HG03575 (cell line): ENCODE measurements at regions not wholly inside any gene's neighbourhood (a gene's known extent, or its start where the extent isn't known, plus 50 kb on each side); places are given as distances from the start of the nearest gene placed in this dataset.
"Not testable (repeated sequence)": the region's sequence is repeated elsewhere in the genome, so short reads cannot be mapped to it uniquely, and the experiment has no call there.

Source experiments
- ATAC-seq: cut with Tn5 transposase; IDR thresholded peaks from one replicate; pipeline ENCODE4 v1.9.1; 2021; ENCODE audit not compliant: unreplicated experiment, insufficient number of reproducible peaks, low FRiP score; ENCODE audit errors: extremely low read depth

DNA sequence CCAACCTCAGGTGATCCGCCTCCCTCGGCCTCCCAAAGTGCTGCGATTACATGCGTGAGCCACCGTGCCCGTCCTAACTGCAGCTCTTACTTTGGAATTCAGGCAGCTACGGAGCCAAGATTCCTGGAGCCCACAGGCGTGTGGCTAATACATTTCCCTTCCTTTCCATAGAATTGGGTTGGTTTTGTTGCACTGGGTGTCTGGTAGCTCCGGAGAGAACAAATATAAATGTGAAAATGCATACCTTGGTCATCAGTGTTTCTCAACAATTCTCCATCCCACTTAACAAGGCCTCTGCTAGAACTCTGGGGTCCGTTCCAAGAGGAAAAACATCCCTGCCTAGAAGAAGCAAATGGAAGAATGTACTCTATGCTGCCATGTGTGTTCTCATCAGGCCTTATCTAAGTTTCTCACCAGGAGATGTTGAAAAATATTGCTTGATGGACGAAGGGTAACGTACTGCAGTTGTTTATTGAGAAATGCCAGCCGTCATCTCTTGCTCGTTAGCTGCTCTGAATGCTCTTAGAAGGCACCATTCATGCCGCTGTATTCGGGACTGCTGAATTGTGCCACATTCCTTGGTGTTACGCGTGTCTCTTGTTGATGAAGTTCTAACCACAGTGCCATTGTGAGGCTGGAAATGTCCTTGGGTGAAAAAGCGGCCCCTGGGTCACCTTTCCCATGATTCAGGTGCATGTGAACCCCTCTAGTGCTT is 50.5 kb upstream of the CD99 start:
- no peak for ATAC-seq

DNA sequence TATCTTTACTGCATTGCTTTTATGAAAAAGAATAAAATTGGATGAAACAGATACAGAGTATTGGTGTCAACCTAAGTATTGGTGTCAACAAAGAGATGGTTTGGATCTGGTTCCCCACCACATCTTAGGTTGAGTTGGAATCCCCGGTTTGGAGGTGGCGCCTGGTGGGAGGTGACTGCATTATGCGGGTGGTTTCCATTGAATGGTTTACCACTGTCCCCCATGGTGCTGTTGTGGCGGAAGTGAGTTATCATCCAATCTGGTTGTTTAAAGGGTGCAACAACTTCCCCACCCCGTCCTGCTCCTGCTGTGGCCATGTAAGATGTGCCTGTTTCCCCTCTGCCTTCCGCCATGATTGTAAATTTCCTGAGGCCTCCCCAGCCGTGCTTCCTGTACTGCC is 52.8 kb upstream of the CD99 start:
- no peak for ATAC-seq

DNA sequence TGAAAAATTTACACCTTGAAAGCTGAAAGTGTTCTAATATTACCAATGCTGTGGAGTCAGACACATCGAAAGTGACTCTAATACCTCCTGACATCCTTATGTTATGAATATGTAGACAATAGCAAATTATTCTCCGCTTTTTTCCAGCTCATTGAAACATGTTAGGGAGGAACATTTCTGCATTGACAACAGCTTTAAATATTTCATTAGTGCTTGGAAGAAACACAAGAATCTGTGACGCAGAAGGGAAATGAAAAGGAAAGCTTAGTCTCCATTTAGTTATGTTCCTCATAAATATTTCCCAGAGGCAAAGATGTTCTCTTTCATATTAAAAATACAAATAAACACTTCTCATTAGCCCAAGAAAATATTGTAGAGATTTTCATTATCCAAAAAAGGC is 55.8 kb upstream of the CD99 start:
- no peak for ATAC-seq

DNA sequence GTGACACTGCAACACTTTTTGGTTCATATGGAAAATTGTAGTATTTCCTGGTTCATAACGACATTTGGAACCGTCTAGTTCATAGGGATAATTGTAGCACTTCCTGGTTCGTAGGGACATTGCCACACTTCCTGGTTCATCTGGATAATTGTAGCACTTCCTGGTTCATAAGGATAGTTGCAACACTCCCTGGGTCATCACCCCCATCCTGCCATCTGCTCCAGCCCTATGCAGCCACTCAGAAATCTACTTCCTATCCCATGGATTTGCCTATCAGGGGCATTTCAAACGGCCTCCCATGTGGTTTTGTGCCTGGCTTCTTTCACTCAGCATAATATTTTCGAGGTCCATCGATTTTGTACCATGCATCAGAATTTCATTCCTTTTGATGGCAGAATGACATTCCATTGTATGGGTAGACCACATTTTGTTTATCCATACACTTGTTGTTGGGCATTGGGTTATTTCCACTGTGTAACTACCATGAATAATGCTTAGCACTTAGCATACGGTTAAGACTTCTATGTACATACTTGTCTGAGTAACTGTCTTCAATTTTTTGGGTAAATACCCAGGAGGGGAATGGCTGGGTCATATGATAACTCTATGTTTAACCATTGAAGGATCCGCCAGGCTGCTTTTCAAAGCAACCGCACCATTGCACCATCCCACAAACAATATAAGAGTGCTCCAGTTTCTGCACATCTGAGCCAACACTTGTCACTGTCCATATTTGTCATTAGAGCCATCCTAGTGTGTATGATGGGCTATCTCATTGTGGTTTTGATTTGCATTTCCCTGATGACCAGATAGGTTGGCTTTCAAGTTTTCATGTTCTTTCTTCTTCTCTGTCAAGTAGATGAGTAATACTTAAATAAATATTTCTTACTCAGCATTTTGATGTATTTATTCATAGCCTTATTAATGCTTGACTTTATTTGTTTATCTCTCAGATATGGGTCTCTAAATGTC is 58.3 kb upstream of the CD99 start:
- no peak for ATAC-seq

DNA sequence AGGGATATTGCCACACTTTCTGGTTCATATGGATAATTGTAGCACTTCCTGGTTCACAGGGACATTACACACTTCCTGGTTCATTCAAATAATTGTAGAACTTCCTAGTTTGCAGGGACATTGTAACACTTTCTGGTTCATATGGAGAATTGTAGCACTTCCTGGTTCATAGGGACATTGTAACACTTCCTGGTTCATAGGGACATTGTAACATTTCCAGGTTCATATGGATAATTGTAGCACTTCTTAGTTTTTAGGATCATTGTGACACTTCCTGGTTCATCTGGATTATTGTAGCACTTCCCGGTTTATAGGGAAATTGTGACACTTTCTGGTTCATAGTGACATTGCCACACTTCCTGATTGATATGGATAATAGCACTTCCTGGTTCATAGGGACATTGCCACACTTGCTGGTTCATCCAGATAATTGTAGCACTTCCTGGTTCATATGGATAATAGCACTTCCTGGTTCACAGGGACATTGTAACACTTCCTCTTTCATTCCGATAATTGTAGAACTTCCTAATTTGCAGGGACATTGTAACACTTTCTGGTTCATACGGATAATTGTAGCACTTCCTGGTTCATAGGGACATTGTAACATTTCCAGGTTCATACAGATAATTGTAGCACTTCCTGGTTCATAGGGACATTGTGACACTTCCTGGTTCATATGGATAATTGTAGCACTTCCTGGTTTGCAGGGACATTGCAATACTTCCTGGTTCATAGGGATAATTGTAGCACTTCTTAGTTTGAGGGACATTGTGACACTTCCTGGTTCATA is 59.2 kb upstream of the CD99 start:
- no peak for ATAC-seq

DNA sequence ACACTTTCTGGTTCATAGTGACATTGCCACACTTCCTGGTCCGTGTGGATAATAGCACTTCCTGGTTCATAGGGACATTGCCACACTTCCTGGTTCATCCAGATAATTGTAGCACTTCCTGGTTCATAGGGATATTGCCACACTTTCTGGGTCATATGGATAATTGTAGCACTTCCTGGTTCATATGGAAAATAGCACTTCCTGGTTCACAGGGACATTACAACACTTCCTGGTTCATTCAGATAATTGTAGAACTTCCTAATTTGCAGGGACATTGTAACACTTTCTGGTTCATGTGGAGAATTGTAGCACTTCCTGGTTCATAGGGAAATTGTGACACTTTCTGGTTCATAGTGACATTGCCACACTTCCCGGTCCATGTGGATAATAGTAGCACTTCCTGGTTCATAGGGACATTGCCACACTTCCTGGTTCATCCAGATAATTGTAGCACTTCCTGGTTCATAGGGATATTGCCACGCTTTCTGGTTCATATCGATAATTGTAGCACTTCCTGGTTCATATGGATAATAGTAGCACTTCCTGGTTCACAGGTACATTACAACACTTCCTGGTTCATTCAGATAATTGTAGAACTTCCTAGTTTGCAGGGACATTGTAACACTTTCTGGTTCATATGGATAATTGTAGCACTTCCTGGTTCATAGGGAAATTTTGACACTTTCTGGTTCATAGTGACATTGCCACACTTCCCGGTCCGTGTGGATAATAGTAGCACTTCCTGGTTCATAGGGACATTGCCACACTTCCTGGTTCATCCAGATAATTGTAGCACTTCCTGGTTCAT is 60.0 kb upstream of the CD99 start:
- ATAC-seq, result not testable (repeated sequence)

DNA sequence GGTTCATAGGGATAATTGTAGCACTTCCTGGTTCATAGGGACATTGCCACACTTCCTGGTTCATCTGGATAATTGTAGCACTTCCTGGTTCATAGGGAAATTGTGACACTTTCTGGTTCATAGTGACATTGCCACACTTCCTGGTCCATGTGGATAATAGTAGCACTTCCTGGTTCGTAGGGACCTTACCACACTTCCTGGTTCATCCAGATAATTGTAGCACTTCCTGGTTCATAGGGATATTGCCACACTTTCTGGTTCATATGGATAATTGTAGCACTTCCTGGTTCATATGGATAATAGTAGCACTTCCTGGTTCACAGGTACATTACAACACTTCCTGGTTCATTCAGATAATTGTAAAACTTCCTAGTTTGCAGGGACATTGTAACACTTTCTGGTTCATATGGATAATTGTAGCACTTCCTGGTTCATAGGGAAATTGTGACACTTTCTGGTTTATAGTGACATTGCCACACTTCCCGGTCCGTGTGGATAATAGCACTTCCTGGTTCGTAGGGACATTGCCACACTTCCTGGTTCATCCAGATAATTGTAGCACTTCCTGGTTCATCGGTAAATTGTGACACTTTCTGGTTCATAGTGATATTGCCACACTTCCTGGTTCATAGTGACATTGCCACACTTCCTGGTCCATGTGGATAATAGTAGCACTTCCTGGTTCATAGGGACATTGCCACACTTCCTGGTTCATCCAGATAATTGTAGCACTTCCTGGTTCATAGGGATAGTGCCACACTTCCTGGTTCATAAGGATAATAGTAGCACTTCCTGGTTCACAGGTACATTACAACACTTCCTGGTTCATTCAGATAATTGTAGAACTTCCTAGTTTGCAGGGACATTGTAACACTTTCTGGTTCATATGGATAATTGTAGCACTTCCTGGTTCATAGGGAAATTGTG is 60.8 kb upstream of the CD99 start:
- not testable (repeated sequence) for ATAC-seq

DNA sequence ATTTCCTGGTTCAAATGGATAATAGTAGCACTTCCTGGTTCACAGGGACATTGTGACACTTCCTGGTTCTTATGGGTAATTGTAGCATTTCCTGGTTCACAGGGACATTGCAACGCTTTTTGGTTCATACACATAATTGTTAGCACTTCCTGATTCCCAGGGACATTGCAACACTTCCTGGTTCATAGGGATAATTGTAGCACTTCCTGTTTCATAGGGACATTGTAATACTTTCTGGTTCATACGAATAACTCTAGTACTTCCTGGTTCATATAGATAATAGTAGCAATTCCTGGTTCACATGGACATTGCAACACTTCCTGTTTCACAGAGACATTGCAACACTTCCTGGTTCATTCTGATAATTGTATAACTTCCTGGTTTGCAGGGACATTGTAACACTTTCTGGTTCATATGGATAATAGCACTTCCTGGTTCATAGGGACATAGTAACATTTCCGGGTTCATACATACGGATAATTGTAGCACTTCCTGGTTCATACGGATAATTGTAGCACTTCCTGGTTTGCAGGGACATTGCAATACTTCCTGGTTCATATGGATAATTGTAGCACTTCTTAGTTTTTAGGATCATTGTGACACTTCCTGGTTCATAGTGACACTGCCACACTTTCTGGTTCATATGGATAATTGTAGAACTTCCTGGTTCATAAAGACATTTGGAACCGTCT is 61.6 kb upstream of the CD99 start:
- ATAC-seq, result no peak

DNA sequence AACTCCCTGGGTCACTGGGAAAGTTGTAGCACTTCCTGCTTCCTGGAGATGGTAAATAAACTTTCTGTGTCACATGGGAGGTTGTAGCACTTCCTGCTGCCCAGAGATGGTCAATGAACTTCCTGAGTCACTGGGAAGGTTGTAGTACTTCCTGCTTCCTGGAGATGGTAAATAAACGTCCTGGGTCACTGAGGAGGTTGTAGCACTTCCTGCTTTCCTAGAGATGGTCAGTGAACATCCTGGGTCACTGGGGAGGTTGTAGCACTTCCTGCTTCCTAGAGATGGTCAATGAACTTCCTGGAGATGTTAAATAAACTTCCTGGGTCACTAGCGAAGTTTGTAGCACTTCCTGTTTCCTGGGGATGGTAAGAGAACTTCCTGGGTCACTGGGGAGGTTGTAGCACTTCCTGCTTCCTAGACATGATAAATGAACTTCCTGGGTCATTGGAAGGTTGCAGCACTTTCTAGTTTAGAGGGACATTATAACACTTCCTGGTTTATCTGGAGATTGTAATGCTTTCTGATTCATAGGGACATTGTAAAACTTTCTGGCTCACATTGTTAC is 62.3 kb upstream of the CD99 start:
- ATAC-seq, result no peak

DNA sequence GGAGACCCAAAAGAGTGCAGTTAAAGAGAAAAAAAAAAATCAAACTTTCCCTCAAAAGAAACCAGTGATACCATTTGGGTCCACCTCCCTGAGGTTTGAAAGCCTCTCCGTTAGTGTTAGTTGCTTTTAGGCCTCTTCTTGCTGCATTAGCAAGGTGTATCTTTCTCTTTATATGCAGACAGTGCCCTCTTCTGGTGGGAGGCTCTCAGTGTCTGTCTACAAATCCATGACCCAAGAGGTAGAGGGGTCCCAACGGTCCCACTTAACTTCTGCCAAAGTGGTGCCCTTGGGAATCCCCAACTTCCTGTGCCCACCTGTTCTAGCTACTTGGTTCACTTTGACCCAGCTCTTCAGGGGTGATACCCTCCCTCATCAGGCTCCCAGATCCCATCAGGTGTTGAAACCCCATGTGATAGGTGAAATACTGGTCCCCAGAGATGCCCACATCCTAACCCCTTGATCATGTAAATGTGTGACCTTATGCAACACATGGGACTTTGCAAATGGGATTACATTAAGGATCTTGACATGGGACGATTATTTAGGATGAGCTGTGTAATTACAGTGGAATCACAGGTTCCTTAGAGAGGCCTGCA is 63.7 kb upstream of the CD99 start:
- ATAC-seq, result peak; percentile 55

DNA sequence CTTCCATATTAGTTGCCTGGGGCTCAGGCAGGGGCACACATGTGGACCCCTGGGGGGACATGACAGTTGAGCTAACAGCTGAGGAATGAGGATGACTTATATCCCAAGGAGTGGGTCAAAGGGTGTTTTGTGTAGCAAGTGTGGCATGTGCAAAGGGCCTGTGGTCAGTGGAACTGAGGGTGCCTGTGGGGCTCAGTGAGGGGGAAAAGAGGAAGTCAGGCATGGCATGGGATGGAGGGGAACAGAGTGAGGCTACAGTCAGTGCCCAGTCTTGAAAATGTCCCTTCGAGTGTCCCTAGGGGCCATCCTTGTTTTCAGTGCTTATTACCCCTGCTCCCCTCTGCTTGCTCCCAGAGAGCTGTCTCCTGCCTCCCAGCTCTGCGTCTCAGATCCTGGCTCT is 64.3 kb upstream of the CD99 start:
- no peak for ATAC-seq

DNA sequence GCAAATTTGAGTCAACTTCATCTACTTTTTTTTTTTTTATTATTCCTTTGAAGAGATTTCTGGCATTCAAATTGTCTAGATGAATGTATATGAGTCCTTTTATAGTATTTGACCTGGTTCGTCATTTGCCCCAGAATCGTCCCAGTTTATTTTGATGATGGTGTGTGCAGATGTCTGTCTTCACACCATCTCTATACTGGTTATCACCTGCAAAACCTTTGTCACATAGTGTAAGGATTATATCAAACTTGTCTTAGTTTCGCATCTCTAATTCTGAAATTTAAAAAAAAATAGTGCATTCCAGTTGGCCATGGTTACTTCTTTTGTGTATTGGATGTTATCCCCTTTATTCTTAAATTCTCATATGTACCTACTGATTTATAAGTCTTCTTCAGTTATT is 70.5 kb upstream of the CD99 start:
- no peak for ATAC-seq

DNA sequence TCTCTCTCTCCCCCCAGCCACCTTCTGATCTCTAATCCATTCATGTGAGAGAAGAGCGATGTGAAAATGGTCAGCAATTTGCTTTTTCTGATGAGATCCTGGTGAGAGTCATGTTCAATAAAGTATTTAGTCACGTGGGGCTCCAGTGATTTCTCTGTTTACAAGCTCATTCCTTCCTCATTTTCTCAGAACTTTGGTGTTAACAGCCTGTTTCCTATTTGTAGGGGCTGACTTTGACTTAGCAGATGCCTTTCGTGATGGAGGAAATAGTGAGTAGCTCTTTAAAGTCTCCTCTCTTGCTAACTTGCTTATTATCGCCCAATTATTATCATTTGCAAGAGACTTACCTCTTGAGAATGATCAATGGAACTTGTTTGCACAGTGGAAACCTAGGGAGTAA is 72.6 kb upstream of the CD99 start:
- no peak for ATAC-seq

DNA sequence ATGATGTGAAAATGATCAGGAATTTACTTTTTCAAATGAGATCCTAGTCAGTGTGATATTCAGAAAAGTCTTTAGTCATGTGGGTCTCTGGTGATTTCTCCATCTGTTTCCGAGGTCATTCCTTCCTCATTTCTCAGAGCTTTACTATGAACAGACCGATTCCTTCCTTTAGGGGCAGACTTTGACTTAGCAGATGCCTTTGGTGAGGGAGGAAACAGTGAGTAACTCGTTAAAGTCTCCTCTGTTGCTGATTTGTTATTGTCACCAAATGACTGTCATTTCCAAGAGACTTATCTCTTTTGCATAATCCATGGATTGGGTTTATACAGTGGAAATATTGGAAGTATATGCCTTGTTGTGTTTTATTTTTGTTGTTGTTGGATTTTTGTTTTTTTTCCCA is 76.2 kb upstream of the CD99 start:
- no peak for ATAC-seq

DNA sequence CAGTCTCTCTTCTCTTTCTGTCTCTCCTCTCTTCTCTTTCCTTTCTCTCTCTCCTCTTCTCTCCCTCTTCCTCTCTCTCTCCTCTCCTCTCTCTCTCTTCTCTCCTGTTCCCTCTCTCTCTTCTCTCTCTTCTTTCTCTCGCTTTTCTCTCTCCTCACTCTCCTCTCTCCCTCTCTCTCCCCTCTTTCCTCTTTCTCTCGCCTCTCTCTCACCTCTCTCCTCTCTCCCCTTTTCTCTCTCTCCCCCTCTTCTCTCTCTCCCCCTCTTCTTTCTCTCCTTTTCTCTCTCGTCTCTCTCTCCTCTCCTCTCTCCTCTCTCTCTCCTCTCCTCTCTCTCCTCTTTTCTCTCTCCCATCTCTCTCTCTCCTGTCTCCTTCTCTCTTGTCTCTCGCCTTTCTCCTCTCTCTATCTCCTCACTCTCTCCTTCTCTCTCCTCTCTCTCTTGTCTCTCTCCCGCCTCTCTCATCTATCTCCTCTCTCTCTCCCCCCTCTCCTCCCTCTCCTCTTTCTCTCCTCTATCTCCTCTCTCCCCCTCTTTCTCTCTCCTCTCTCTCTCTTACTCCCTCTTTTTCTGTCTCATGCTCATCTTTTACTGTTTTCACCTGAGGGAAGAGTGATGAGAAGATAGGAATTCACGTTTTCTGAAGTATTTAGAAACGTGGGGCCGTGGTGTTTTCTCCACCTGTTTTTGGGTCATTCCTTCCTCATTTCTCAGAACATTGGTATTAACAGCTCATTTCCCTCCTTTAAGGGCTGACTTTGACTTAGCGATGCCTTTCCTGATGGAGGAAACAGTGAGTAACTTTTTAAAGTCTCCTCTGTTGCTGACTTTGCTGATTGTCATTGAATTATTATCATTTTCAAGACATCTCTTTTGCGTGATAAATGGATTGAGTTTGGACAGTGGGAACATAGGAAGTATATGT is 80.6 kb upstream of the CD99 start:
- ATAC-seq, result no peak
